Ectodermal cell (in vitro differentiated cells): ENCODE measurements at regions not wholly inside any gene's neighbourhood (a gene's known extent, or its start where the extent isn't known, plus 50 kb on each side); places are given as distances from the start of the nearest gene placed in this dataset.
A peak's percentile ranks its signal among the peaks of the same experiment; 100 is the strongest.
"Not testable (repeated sequence)": the region's sequence is repeated elsewhere in the genome, so short reads cannot be mapped to it uniquely, and the experiment has no call there.

ENCODE experiments used
- H3K27ac ChIP-seq: 2 replicates; pipeline ENCODE4 v1.7.0; 2013; ENCODE audit warnings: mild to moderate bottlenecking, low read depth, low read length; ENCODE audit not compliant: insufficient read depth, poor library complexity, severe bottlenecking
- H3K27me3 ChIP-seq: 2 replicates; pipeline ENCODE4 v1.7.0; 2013; ENCODE audit warnings: mild to moderate bottlenecking, low read length; ENCODE audit not compliant: insufficient read depth, control insufficient read depth, poor library complexity, severe bottlenecking
- H3K36me3 ChIP-seq: one replicate; pipeline ENCODE4 v1.7.0; 2013; ENCODE audit warnings: low read length; ENCODE audit not compliant: control insufficient read depth, insufficient read depth
- H3K4me1 ChIP-seq: one replicate; pipeline ENCODE4 v1.7.0; 2013; ENCODE audit warnings: low read length; ENCODE audit not compliant: control insufficient read depth, insufficient read depth
- H3K4me3 ChIP-seq: 2 replicates; pipeline ENCODE4 v1.7.0; 2013; ENCODE audit warnings: low read depth, low read length, control low read depth; ENCODE audit not compliant: insufficient read depth
- H3K9me3 ChIP-seq: 2 replicates; pipeline ENCODE4 v1.7.0; 2013; ENCODE audit warnings: mild to moderate bottlenecking, low read length, moderate library complexity; ENCODE audit not compliant: control insufficient read depth
- WGBS, 2 experiments: methylation state at CpG; one replicate each; pipeline ENCODE4 v1.1.7; 2013; ENCODE audit warnings: missing lambda C conversion rate in 2 of 2; 5-methylcytosine and 5-hydroxymethylcytosine counted together

- H3K4me1 ChIP-seq: no peaks in the 10 kb centered on the region
- H3K4me3 ChIP-seq: no peak overlapping the region
- H3K36me3 ChIP-seq: no peaks in the 10 kb centered on the region
- no peaks in the 10 kb centered on the region for H3K9me3 ChIP-seq
- no peak overlapping the region for H3K27ac ChIP-seq
- H3K27me3 ChIP-seq: no peaks in the 10 kb centered on the region
Observed at GRCh38 chr1:190908691-190909090, 431.0 kb upstream of the BRINP3 start.

DNA sequence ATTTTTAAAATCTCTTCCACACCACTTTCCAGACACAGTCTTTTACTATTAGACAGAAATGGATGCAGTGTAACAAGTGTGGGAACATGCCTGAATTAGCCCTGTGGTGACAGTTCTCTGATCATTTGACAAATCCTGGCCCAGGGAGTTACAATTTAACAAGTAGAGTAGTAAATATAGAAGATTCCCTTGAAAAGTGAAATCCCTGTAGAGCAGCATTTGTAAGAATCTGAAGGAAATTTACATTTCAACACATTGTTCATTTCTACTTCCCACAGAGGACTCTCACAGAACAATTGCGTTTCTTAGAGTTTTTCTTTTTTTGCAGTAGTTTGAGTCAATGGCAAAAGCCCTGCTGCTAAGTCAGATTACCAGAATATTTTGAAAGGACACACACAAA, 458.3 kb upstream of the BRINP3 start:
- Histone ChIP-seq H3K36me3 (no peaks in the 10 kb centered on the region), H3K27me3 (no peaks in the 10 kb centered on the region), H3K4me1 (peaks cover 7% of the 10 kb centered on the region), H3K27ac (no peak overlapping the region), H3K9me3 (no peaks in the 10 kb centered on the region), H3K4me3 (no peak overlapping the region)
- 25% methylated on average over 1 of the region's 1 CpG; no CpG with 5 or more reads in 1 of the 2 experiments for WGBS, 2 experiments

GRCh38 chr1:190936337-190936736, 458.7 kb upstream of the BRINP3 start:
- H3K9me3 ChIP-seq: no peaks in the 10 kb centered on the region
- H3K4me3 ChIP-seq: no peak overlapping the region
- peaks cover 7% of the 10 kb centered on the region for H3K4me1 ChIP-seq
- no peaks in the 10 kb centered on the region for H3K27me3 ChIP-seq
- H3K27ac ChIP-seq: no peak overlapping the region
- no CpG with 5 or more reads among the region's 1 CpG for WGBS, 2 experiments
- H3K36me3 ChIP-seq: no peaks in the 10 kb centered on the region

DNA sequence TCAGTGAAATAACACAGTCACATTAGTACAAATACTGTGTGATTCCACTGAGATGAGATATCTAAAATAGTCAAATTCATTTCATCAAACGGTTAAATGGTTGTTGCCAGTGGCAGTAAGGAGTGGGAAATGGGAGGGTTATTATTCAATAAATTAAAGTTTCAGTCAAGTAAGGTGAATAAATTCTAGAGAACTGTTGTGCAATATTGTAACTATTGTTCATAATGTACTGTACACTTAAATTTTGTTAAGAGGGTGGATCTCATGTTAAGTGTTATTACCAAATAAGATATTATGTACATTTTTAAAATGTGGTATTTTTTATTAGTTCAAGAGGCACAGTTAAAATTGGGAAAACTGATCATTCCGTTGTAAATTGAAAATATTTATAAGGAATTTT, 463.3 kb upstream of the BRINP3 start:
- H3K27me3 ChIP-seq: no peaks in the 10 kb centered on the region

GRCh38 chr1:190942475-190942874, 464.8 kb upstream of the BRINP3 start:
- no CpG with 5 or more reads among the region's 3 CpGs for WGBS, 2 experiments
- H3K27me3 ChIP-seq: no peaks in the 10 kb centered on the region

More for the DNA sequence above, 463.3 kb upstream of the BRINP3 start:
- H3K4me1 ChIP-seq: peaks cover 2% of the 10 kb centered on the region
- no peak overlapping the region for H3K4me3 ChIP-seq
- WGBS, 2 experiments: 100% methylated on average over 2 of the region's 2 CpGs; no CpG with 5 or more reads in 1 of the 2 experiments
- no peak overlapping the region for H3K27ac ChIP-seq
- H3K9me3 ChIP-seq: no peaks in the 10 kb centered on the region
- no peaks in the 10 kb centered on the region for H3K36me3 ChIP-seq

GRCh38 chr1:190943722-190944121, 466.1 kb upstream of the BRINP3 start:
- H3K36me3 ChIP-seq, H3K4me3 ChIP-seq, H3K27ac ChIP-seq, H3K9me3 ChIP-seq, H3K4me1 ChIP-seq, H3K27me3 ChIP-seq: not testable (repeated sequence)
- 94 to 97% methylated on average over 3 of the region's 5 CpGs for WGBS, 2 experiments

More at GRCh38 chr1:190942475-190942874, 464.8 kb upstream of the BRINP3 start:
- Histone ChIP-seq H3K36me3 (no peaks in the 10 kb centered on the region), H3K27ac (no peak overlapping the region), H3K4me3 (no peak overlapping the region), H3K4me1 (no peaks in the 10 kb centered on the region), H3K9me3 (no peaks in the 10 kb centered on the region)

DNA sequence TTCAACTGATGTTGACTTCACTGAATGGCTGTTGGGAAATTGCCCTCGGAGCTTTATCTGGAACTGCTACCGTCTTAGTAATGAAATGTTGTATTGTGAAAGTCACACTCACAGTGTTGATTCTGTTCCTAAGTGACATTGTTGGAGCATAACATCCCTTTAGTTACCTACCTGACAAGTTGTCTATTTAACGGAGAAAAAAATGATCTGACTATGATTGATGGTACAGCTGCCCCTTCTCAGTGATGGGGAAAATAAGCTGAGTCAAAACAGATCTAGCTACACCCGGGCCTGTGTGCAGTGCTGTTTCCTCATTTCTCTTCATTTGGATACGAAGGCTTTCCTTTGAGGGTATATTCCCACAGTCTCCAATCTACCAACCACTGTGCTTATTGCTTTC, 472.3 kb upstream of the BRINP3 start:
- H3K27ac ChIP-seq: peak overlapping the region; percentile 2
- H3K4me3 ChIP-seq: no peak overlapping the region
- H3K9me3 ChIP-seq: no peaks in the 10 kb centered on the region
- H3K36me3 ChIP-seq: no peaks in the 10 kb centered on the region
- H3K4me1 ChIP-seq: no peaks in the 10 kb centered on the region
- 90 to 91% methylated on average over 5 of the region's 5 CpGs for WGBS, 2 experiments
- no peaks in the 10 kb centered on the region for H3K27me3 ChIP-seq

DNA sequence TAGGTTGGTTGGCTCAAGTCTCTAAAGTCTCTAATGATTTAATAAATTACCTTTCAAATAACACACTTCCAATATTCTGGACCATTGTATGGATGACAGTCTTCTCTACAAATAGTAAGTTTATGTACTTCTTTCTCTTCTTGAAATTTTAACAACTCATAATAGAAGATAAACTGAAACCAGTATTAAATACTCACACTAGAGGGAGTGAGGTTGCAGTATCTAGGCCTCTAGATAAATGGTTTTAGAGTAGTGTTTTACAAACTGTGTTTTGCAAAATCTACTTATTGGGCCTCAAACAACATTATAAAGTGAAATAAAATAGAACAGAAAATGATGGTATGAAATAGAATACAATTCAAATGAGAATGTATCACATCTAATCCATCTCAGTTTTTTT, 479.9 kb upstream of the BRINP3 start:
- no peaks in the 10 kb centered on the region for H3K9me3 ChIP-seq
- no peak overlapping the region for H3K4me3 ChIP-seq
- H3K4me1 ChIP-seq: no peaks in the 10 kb centered on the region
- H3K36me3 ChIP-seq: no peaks in the 10 kb centered on the region
- no peak overlapping the region for H3K27ac ChIP-seq
- H3K27me3 ChIP-seq: no peaks in the 10 kb centered on the region

DNA sequence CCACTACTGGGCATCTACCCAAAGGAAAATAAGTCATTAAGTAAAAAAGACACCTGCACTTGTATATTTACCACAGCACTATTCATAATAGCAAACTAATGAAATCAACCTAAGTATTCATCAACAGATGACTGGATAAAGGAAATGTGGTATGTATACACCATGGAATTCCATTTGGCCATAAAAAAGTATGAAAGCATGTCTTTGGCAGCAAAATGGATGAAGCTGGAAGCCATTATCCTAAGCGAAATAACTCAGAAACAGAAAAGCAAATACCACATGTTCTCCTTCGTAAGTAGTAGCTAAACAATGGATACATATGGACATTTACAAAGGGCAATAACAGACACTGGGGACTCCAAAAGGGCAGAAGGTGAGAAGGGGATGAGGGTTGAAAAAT, 485.7 kb upstream of the BRINP3 start:
- H3K27ac ChIP-seq: no peak overlapping the region
- 83 to 94% methylated on average over 1 to 2 of the region's 2 CpGs for WGBS, 2 experiments

DNA sequence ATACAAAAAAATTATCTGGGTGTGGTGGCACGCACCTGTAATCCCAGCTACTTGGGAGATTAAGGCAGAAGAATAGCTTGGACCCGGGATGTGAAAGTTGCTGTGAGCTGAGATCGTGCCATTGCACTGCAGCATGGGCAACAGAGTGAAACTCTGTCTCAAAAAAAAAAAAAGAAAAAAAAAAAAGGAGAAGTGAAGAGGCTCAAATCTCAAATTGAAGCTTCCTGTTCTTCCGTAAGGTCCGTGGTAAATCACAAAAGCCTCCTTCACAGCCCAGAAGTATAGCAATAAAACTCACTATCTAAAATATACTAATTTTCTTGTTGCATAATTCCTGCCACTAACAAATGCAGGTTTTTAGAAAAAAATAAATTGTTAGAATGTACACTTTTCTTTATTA, 498.2 kb upstream of the BRINP3 start:
- Histone ChIP-seq H3K27me3 (no peaks in the 10 kb centered on the region), H3K4me1 (no peaks in the 10 kb centered on the region), H3K9me3 (no peaks in the 10 kb centered on the region), H3K4me3 (no peak overlapping the region), H3K36me3 (no peaks in the 10 kb centered on the region), H3K27ac (no peak overlapping the region)
- 72 to 85% methylated on average over 3 to 5 of the region's 5 CpGs for WGBS, 2 experiments

More for the DNA sequence above, 485.7 kb upstream of the BRINP3 start:
- Histone ChIP-seq H3K27me3 (no peaks in the 10 kb centered on the region), H3K4me1 (no peaks in the 10 kb centered on the region), H3K36me3 (no peaks in the 10 kb centered on the region), H3K9me3 (no peaks in the 10 kb centered on the region), H3K4me3 (no peak overlapping the region)

- 92 to 100% methylated on average over 1 of the region's 1 CpG for WGBS, 2 experiments
- no peak overlapping the region for H3K27ac ChIP-seq
- H3K4me3 ChIP-seq: no peak overlapping the region
- no peaks in the 10 kb centered on the region for H3K4me1 ChIP-seq
- no peaks in the 10 kb centered on the region for H3K9me3 ChIP-seq
- no peaks in the 10 kb centered on the region for H3K36me3 ChIP-seq
- no peaks in the 10 kb centered on the region for H3K27me3 ChIP-seq
Observed at GRCh38 chr1:191002768-191003167, 525.1 kb upstream of the BRINP3 start.
